Suprapubic skin (tissue), 4 donors: ENCODE measurements at regions not wholly inside any gene's neighbourhood (a gene's known extent, or its start where the extent isn't known, plus 50 kb on each side); places are given as distances from the start of the nearest gene placed in this dataset.

ENCODE experiments used
- DNase-seq, 2 donors: peaks; one replicate each; pipeline ENCODE4 v3.0.0-alpha.2; 2019; ENCODE audit warnings: low spot score in 2 of 2
- H3K27ac ChIP-seq: fragments of 200-600 bp; sonication (generic); one replicate; pipeline ENCODE4 v1.5.1; 2019
- H3K27me3 ChIP-seq: fragments of 200-600 bp; sonication (generic); one replicate; pipeline ENCODE4 v1.5.1; 2019
- H3K36me3 ChIP-seq: fragments of 200-600 bp; sonication (generic); one replicate; pipeline ENCODE4 v1.5.1; 2019
- H3K4me1 ChIP-seq: fragments of 200-600 bp; sonication (generic); one replicate; pipeline ENCODE4 v1.5.1; 2019
- H3K4me3 ChIP-seq: fragments of 200-600 bp; sonication (generic); one replicate; pipeline ENCODE4 v1.5.1; 2019; ENCODE audit warnings: mild to moderate bottlenecking
- H3K9me3 ChIP-seq: fragments of 200-600 bp; sonication (generic); one replicate; pipeline ENCODE4 v1.5.1; 2019
- EP300 ChIP-seq: sonication (generic); formaldehyde crosslinking; IDR thresholded peaks from one replicate; pipeline ENCODE4 v1.6.1; 2017; ENCODE audit warnings: antibody characterized with exemption
- POLR2A ChIP-seq, 2 donors: fragments of 450-650 bp; IDR thresholded peaks; one replicate each; pipeline ENCODE4 v1.6.1; 2017; ENCODE audit warnings: antibody characterized with exemption in 2 of 2, mild to moderate bottlenecking in 2 of 2, moderate library complexity in 2 of 2
- POLR2AphosphoS5 ChIP-seq, 3 donors: sonication (generic); formaldehyde crosslinking; IDR thresholded peaks; one replicate each; pipeline ENCODE4 v1.6.1; 2017; ENCODE audit warnings: antibody characterized with exemption in 3 of 3
- WGBS: methylation state at CpG from one replicate; pipeline ENCODE4 v1.1.5; 2018; 5-methylcytosine and 5-hydroxymethylcytosine counted together
- TF ChIP-seq, protein P1 (sequence below), 2 donors: fragments of 200-600 bp in 1 of 2; fragments of 450-650 bp in 1 of 2; sonication (generic) in 1 of 2; IDR thresholded peaks; one replicate each; pipeline ENCODE4 v1.5.1; 2016 to 2019; ENCODE audit warnings: antibody characterized with exemption in 2 of 2, mild to moderate bottlenecking in 1 of 2, moderate library complexity in 1 of 2

- no peak overlapping the region for H3K27ac ChIP-seq
- 17% methylated on average over 5 of the region's 5 CpGs for WGBS
- TF ChIP-seq, protein P1, sequence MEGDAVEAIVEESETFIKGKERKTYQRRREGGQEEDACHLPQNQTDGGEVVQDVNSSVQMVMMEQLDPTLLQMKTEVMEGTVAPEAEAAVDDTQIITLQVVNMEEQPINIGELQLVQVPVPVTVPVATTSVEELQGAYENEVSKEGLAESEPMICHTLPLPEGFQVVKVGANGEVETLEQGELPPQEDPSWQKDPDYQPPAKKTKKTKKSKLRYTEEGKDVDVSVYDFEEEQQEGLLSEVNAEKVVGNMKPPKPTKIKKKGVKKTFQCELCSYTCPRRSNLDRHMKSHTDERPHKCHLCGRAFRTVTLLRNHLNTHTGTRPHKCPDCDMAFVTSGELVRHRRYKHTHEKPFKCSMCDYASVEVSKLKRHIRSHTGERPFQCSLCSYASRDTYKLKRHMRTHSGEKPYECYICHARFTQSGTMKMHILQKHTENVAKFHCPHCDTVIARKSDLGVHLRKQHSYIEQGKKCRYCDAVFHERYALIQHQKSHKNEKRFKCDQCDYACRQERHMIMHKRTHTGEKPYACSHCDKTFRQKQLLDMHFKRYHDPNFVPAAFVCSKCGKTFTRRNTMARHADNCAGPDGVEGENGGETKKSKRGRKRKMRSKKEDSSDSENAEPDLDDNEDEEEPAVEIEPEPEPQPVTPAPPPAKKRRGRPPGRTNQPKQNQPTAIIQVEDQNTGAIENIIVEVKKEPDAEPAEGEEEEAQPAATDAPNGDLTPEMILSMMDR (IDR thresholded peaks at IDR 0.05): no peak
- no peak for TF ChIP-seq POLR2A (IDR thresholded peaks at IDR 0.05)
- no peak for TF ChIP-seq EP300
- TF ChIP-seq POLR2AphosphoS5 (IDR thresholded peaks at IDR 0.05): no peak
- no peak overlapping the region for H3K4me3 ChIP-seq
- H3K27me3 ChIP-seq: no peaks in the 10 kb centered on the region
- no peaks in the 10 kb centered on the region for H3K9me3 ChIP-seq
- no peak for DNase-seq
- H3K36me3 ChIP-seq: no peaks in the 10 kb centered on the region
- H3K4me1 ChIP-seq: peaks cover 2% of the 10 kb centered on the region
These were observed 59.4 kb upstream of the RMDN2 start for GRCh38 chr2:37865640-37866039.

DNA sequence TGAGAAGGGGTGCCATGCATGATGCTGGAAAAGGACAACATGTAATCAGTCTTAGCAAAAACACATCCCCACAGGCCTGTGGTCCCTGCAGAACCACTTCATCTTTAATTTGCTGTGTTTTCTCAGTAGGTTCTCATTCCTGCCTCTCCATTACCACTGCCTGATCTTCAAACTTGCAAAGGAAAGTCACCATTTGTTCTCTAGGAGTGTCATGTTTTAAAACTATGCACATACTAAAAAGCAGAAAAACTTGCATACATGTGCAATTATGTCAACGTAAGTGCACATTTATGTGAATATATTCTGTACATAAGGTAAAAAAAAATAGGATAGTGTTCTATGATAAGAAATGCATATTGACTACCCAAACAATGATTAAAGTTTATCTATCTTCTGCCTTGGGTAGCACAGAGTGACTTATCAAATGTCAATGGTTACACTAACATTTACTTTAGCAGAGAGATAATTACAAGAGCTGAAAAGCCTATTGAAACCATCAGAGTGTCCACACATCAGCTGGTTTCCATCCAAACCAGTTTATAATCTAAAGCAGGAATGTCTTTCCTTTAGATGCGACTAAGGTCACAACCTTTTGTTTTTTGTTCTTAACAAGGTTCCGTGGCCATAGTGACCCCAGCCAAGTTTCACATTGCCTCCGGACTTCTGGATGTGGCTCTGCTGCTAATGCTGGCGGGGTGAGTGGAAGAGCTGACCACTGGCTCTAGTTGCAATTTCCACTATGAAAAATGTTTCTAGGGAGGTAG is 58.7 kb upstream of the RMDN2 start:
- 63% methylated on average over 5 of the region's 5 CpGs for WGBS
- Histone ChIP-seq H3K36me3 (no peaks in the 10 kb centered on the region), H3K27me3 (no peaks in the 10 kb centered on the region), H3K9me3 (no peaks in the 10 kb centered on the region), H3K27ac (no peak overlapping the region), H3K4me3 (no peak overlapping the region), H3K4me1 (peaks cover 7% of the 10 kb centered on the region)
- TF ChIP-seq, protein P1 (IDR thresholded peaks at IDR 0.05): no peak
- TF ChIP-seq EP300: no peak
- no peak for TF ChIP-seq POLR2A (IDR thresholded peaks at IDR 0.05)
- TF ChIP-seq POLR2AphosphoS5 (IDR thresholded peaks at IDR 0.05): no peak
- no peak for DNase-seq

GRCh38 chr2:37867166-37867565 is 57.9 kb upstream of the RMDN2 start:
- no peak for DNase-seq
- Histone ChIP-seq H3K4me1 (peaks cover 16% of the 10 kb centered on the region), H3K27me3 (no peaks in the 10 kb centered on the region), H3K4me3 (no peak overlapping the region), H3K9me3 (no peaks in the 10 kb centered on the region), H3K36me3 (no peaks in the 10 kb centered on the region), H3K27ac (no peak overlapping the region)
- 83% methylated on average over 2 of the region's 2 CpGs for WGBS
- TF ChIP-seq, protein P1 (IDR thresholded peaks at IDR 0.05): no peak
- no peak for TF ChIP-seq POLR2A (IDR thresholded peaks at IDR 0.05)
- no peak for TF ChIP-seq POLR2AphosphoS5 (IDR thresholded peaks at IDR 0.05)
- no peak for TF ChIP-seq EP300

DNA sequence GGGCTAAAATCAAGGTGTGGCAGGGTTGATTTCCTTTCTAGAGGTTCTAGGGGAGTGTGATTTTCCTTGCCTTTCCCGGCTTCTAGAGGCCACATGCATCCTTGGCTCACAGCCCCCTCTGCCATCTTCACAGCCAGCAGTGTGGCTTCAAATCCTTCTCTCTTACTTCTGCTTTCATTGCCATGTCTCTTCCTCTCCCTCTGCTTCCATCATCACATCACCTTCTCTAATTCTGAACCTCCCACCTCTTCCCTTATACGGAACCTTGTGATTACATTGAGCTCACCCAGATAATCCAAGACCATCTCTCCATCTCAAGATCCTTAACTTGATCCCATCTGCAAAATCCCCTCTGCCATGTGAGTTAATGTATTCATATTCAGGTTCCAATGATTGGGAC is 56.2 kb upstream of the RMDN2 start:
- no peak for DNase-seq

DNA sequence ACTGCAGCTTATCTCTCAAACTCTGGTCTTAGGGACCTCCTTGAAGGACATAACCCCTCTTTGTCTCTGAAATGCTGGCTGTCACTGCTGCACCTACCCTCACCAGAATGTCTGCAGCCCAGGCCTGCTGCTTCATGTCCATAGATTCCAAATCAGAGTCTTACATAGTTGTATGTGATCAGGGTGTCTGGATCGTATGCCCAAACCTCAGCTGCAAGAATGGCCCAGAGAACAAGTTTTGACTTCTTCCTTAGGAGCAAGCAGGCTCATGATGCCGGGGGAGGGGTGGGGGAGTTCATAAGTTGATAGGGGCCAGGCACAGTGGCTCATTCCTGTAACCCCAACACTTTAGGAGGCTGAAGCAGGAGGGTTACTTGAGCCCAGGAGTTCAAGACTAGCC is 55.8 kb upstream of the RMDN2 start:
- H3K4me1 ChIP-seq: peaks cover 24% of the 10 kb centered on the region

More for the DNA sequence above, 56.2 kb upstream of the RMDN2 start:
- Histone ChIP-seq H3K27ac (no peak overlapping the region), H3K4me1 (peaks cover 24% of the 10 kb centered on the region), H3K4me3 (no peak overlapping the region), H3K27me3 (no peaks in the 10 kb centered on the region), H3K9me3 (no peaks in the 10 kb centered on the region), H3K36me3 (no peaks in the 10 kb centered on the region)
- 47% methylated on average over 2 of the region's 2 CpGs for WGBS
- TF ChIP-seq EP300 (no peak), POLR2A (IDR thresholded peaks at IDR 0.05) (no peak), POLR2AphosphoS5 (IDR thresholded peaks at IDR 0.05) (no peak)
- TF ChIP-seq, protein P1 (IDR thresholded peaks at IDR 0.05): no peak

More for the DNA sequence above, 55.8 kb upstream of the RMDN2 start:
- no peak for DNase-seq
- H3K27me3 ChIP-seq: no peaks in the 10 kb centered on the region
- no peaks in the 10 kb centered on the region for H3K36me3 ChIP-seq
- H3K27ac ChIP-seq: no peak overlapping the region
- no peak overlapping the region for H3K4me3 ChIP-seq
- TF ChIP-seq POLR2A (IDR thresholded peaks at IDR 0.05): no peak
- no peak for TF ChIP-seq POLR2AphosphoS5 (IDR thresholded peaks at IDR 0.05)
- TF ChIP-seq, protein P1 (IDR thresholded peaks at IDR 0.05): no peak
- TF ChIP-seq EP300: no peak
- 30% methylated on average over 2 of the region's 2 CpGs for WGBS
- no peaks in the 10 kb centered on the region for H3K9me3 ChIP-seq
